ENCODE measurements at regions not wholly inside any gene's neighbourhood (a gene's known extent, or its start where the extent isn't known, plus 50 kb on each side); places are given as distances from the start of the nearest gene placed in this dataset.
"Not testable (repeated sequence)": the region's sequence is repeated elsewhere in the genome, so short reads cannot be mapped to it uniquely, and the experiment has no call there.

- FAIRE-seq (no peak), DNase-seq (peak; percentile 60 to 66)
- 37 to 47% (median 42%) methylated on average over 5 of the region's 5 CpGs for WGBS, 3 donors
- Histone ChIP-seq H3K27ac (ENCODE audit: low read depth in 1 of 3, low read length in 2 of 3) (no peak overlapping the region), H3K36me3 (ENCODE audit: control insufficient read depth in 3 of 3, insufficient read depth in 2 of 3, low read depth in 1 of 3, low read length in 3 of 3) (no peaks in the 10 kb centered on the region), H3K27me3 (ENCODE audit: control insufficient read depth in 3 of 3, insufficient read depth in 3 of 3, low read length in 3 of 3) (peaks cover 0 to 6% (median 0%) of the 10 kb centered on the region in 3 donors), H3K4me3 (ENCODE audit: low read depth in 1 of 3, low read length in 3 of 3) (no peak overlapping the region), H3K4me1 (ENCODE audit: control insufficient read depth in 3 of 3, insufficient read depth in 2 of 3, low read depth in 1 of 3, low read length in 2 of 3) (no peaks in the 10 kb centered on the region), H3K9me3 (ENCODE audit: control insufficient read depth in 2 of 2, insufficient read depth in 1 of 2, low read depth in 1 of 2, low read length in 1 of 2) (peaks cover 0 to 5% of the 10 kb centered on the region in 2 donors)
Observed at GRCh38 chr7:149662591-149663095, 110.7 kb downstream of the ZNF467 start.

DNA sequence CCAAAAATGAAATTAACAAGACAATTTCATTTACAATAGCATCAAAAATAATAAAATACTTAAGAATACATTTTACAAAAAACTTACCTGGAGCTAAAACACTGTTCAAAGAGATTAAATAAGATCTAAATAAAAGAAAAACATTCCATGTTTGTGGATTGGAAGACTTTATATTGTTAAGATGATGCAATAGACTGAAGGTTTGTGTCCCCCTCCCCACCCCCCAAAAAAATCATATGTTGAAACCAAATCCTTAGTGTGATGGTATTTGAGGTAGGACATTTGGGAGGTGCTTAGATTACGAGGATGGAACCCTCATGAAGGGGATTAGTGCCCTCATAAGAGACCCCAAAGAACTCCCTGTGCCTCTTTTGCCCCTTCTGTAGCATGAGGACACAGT lies 117.6 kb downstream of the ZNF467 start:
- no peaks in the 10 kb centered on the region for H3K36me3 ChIP-seq (ENCODE audit: control insufficient read depth in 3 of 3, insufficient read depth in 2 of 3, low read depth in 1 of 3, low read length in 3 of 3)

GRCh38 chr7:149654588-149654987 lies 118.8 kb downstream of the ZNF467 start:
- H3K4me1 ChIP-seq (ENCODE audit: control insufficient read depth in 3 of 3, insufficient read depth in 2 of 3, low read depth in 1 of 3, low read length in 2 of 3), result no peaks in the 10 kb centered on the region
- H3K27me3 ChIP-seq (ENCODE audit: control insufficient read depth in 3 of 3, insufficient read depth in 3 of 3, low read length in 3 of 3), result no peaks in the 10 kb centered on the region
- DNase-seq, result no peak
- H3K4me3 ChIP-seq (ENCODE audit: low read depth in 1 of 3, low read length in 3 of 3), result no peak overlapping the region
- no peaks in the 10 kb centered on the region for H3K36me3 ChIP-seq (ENCODE audit: control insufficient read depth in 3 of 3, insufficient read depth in 2 of 3, low read depth in 1 of 3, low read length in 3 of 3)
- no peak for FAIRE-seq
- 31 to 50% (median 34%) methylated on average over 1 of the region's 1 CpG for WGBS, 3 donors
- H3K27ac ChIP-seq (ENCODE audit: low read depth in 1 of 3, low read length in 2 of 3), result no peak overlapping the region
- H3K9me3 ChIP-seq (ENCODE audit: control insufficient read depth in 2 of 2, insufficient read depth in 1 of 2, low read depth in 1 of 2, low read length in 1 of 2), result peaks cover 0 to 3% of the 10 kb centered on the region in 2 donors

More for the DNA sequence above, 117.6 kb downstream of the ZNF467 start:
- Histone ChIP-seq H3K4me3 (ENCODE audit: low read depth in 1 of 3, low read length in 3 of 3) (no peak overlapping the region), H3K4me1 (ENCODE audit: control insufficient read depth in 3 of 3, insufficient read depth in 2 of 3, low read depth in 1 of 3, low read length in 2 of 3) (no peaks in the 10 kb centered on the region), H3K9me3 (ENCODE audit: control insufficient read depth in 2 of 2, insufficient read depth in 1 of 2, low read depth in 1 of 2, low read length in 1 of 2) (peaks cover 0 to 3% of the 10 kb centered on the region in 2 donors), H3K27me3 (ENCODE audit: control insufficient read depth in 3 of 3, insufficient read depth in 3 of 3, low read length in 3 of 3) (no peaks in the 10 kb centered on the region), H3K27ac (ENCODE audit: low read depth in 1 of 3, low read length in 2 of 3) (no peak overlapping the region)
- whole genome bisulfite sequencing, 3 donors, result 45 to 57% (median 51%) methylated on average over 1 of the region's 1 CpG
- FAIRE-seq, result no peak
- no peak for DNase-seq

GRCh38 chr7:149650190-149650589 lies 123.2 kb downstream of the ZNF467 start:
- DNase-seq; FAIRE-seq; H3K4me3 ChIP-seq (ENCODE audit: low read depth in 1 of 3, low read length in 3 of 3); H3K27me3 ChIP-seq (ENCODE audit: control insufficient read depth in 3 of 3, insufficient read depth in 3 of 3, low read length in 3 of 3); H3K36me3 ChIP-seq (ENCODE audit: control insufficient read depth in 3 of 3, insufficient read depth in 2 of 3, low read depth in 1 of 3, low read length in 3 of 3); H3K4me1 ChIP-seq (ENCODE audit: control insufficient read depth in 3 of 3, insufficient read depth in 2 of 3, low read depth in 1 of 3, low read length in 2 of 3); H3K27ac ChIP-seq (ENCODE audit: low read depth in 1 of 3, low read length in 2 of 3); H3K9me3 ChIP-seq (ENCODE audit: control insufficient read depth in 2 of 2, insufficient read depth in 1 of 2, low read depth in 1 of 2, low read length in 1 of 2): not testable (repeated sequence)
- WGBS, 3 donors, result 46 to 61% (median 51%) methylated on average over 3 of the region's 3 CpGs

- no peaks in the 10 kb centered on the region for H3K36me3 ChIP-seq (ENCODE audit: control insufficient read depth in 3 of 3, insufficient read depth in 2 of 3, low read depth in 1 of 3, low read length in 3 of 3)
- H3K27me3 ChIP-seq (ENCODE audit: control insufficient read depth in 3 of 3, insufficient read depth in 3 of 3, low read length in 3 of 3), result no peaks in the 10 kb centered on the region
- H3K4me1 ChIP-seq (ENCODE audit: control insufficient read depth in 3 of 3, insufficient read depth in 2 of 3, low read depth in 1 of 3, low read length in 2 of 3), result no peaks in the 10 kb centered on the region
- no peak for FAIRE-seq
- DNase-seq, result no peak
- no peak overlapping the region for H3K27ac ChIP-seq (ENCODE audit: low read depth in 1 of 3, low read length in 2 of 3)
- 57 to 66% (median 62%) methylated on average over 4 of the region's 4 CpGs for WGBS, 3 donors
- H3K4me3 ChIP-seq (ENCODE audit: low read depth in 1 of 3, low read length in 3 of 3), result no peak overlapping the region
- H3K9me3 ChIP-seq (ENCODE audit: control insufficient read depth in 2 of 2, insufficient read depth in 1 of 2, low read depth in 1 of 2, low read length in 1 of 2), result no peaks in the 10 kb centered on the region
Observed at GRCh38 chr7:149644754-149645153, 128.6 kb downstream of the ZNF467 start.

DNA sequence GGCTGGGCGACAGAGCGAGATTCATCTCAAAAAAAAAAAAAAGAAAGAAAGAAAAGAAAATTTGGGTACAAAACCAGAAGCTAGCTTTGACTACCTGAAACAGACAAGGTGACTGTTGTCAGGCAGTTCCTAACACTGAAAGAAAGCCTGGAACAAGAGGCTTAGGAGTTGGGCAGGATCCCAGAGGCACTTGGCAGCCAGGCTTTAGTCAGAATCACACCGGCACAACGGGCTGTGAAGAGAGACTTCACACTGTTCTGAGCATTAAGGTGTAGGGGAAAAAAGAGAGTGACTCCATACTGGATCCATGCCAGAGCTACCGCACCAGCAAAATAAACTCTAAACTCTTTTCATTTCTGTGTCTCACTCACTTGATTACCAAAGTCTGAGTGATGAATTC lies 130.8 kb downstream of the ZNF467 start:
- Histone ChIP-seq H3K27me3 (ENCODE audit: control insufficient read depth in 3 of 3, insufficient read depth in 3 of 3, low read length in 3 of 3) (no peaks in the 10 kb centered on the region), H3K9me3 (ENCODE audit: control insufficient read depth in 2 of 2, insufficient read depth in 1 of 2, low read depth in 1 of 2, low read length in 1 of 2) (no peaks in the 10 kb centered on the region), H3K27ac (ENCODE audit: low read depth in 1 of 3, low read length in 2 of 3) (no peak overlapping the region), H3K36me3 (ENCODE audit: control insufficient read depth in 3 of 3, insufficient read depth in 2 of 3, low read depth in 1 of 3, low read length in 3 of 3) (no peaks in the 10 kb centered on the region), H3K4me1 (ENCODE audit: control insufficient read depth in 3 of 3, insufficient read depth in 2 of 3, low read depth in 1 of 3, low read length in 2 of 3) (no peaks in the 10 kb centered on the region), H3K4me3 (ENCODE audit: low read depth in 1 of 3, low read length in 3 of 3) (no peak overlapping the region)
- DNase-seq (no peak), FAIRE-seq (no peak)
- WGBS, 3 donors, result 60 to 74% (median 62%) methylated on average over 3 to 5 of the region's 5 CpGs

- Histone ChIP-seq H3K4me3 (ENCODE audit: low read depth in 1 of 3, low read length in 3 of 3) (no peak overlapping the region), H3K36me3 (ENCODE audit: control insufficient read depth in 3 of 3, insufficient read depth in 2 of 3, low read depth in 1 of 3, low read length in 3 of 3) (no peaks in the 10 kb centered on the region), H3K27me3 (ENCODE audit: control insufficient read depth in 3 of 3, insufficient read depth in 3 of 3, low read length in 3 of 3) (peaks cover 0 to 6% (median 3%) of the 10 kb centered on the region in 3 donors), H3K27ac (ENCODE audit: low read depth in 1 of 3, low read length in 2 of 3) (no peak overlapping the region), H3K9me3 (ENCODE audit: control insufficient read depth in 2 of 2, insufficient read depth in 1 of 2, low read depth in 1 of 2, low read length in 1 of 2) (no peaks in the 10 kb centered on the region), H3K4me1 (ENCODE audit: control insufficient read depth in 3 of 3, insufficient read depth in 2 of 3, low read depth in 1 of 3, low read length in 2 of 3) (no peaks in the 10 kb centered on the region)
- FAIRE-seq, result no peak
- 85 to 89% (median 86%) methylated on average over 5 of the region's 5 CpGs for WGBS, 3 donors
- DNase-seq, result no peak
Observed at GRCh38 chr7:149638566-149639320, 134.6 kb downstream of the ZNF467 start.

GRCh38 chr7:149637911-149638565 lies 135.3 kb downstream of the ZNF467 start:
- H3K4me1 ChIP-seq (ENCODE audit: control insufficient read depth in 3 of 3, insufficient read depth in 2 of 3, low read depth in 1 of 3, low read length in 2 of 3), result no peaks in the 10 kb centered on the region
- 80 to 86% (median 85%) methylated on average over 9 of the region's 9 CpGs for WGBS, 3 donors
- no peak for FAIRE-seq

More at GRCh38 chr7:149637911-149638565, 135.3 kb downstream of the ZNF467 start:
- Histone ChIP-seq H3K4me3 (ENCODE audit: low read depth in 1 of 3, low read length in 3 of 3) (no peak overlapping the region), H3K27me3 (ENCODE audit: control insufficient read depth in 3 of 3, insufficient read depth in 3 of 3, low read length in 3 of 3) (peaks cover 3 to 10% (median 6%) of the 10 kb centered on the region in 3 donors), H3K27ac (ENCODE audit: low read depth in 1 of 3, low read length in 2 of 3) (no peak overlapping the region), H3K36me3 (ENCODE audit: control insufficient read depth in 3 of 3, insufficient read depth in 2 of 3, low read depth in 1 of 3, low read length in 3 of 3) (no peaks in the 10 kb centered on the region), H3K9me3 (ENCODE audit: control insufficient read depth in 2 of 2, insufficient read depth in 1 of 2, low read depth in 1 of 2, low read length in 1 of 2) (no peaks in the 10 kb centered on the region)
- DNase-seq, result no peak
